Upper lobe of left lung (tissue), 4 donors: ENCODE measurements at regions not wholly inside any gene's neighbourhood (a gene's known extent, or its start where the extent isn't known, plus 50 kb on each side); places are given as distances from the start of the nearest gene placed in this dataset.

Experiments used
- CTCF ChIP-seq, 6 experiments: fragments of 450-650 bp in 4 of 6; fragments of 200-600 bp in 2 of 6; sonication (generic) in 2 of 6; IDR thresholded peaks; one replicate each; pipeline ENCODE4 v1.5.1; 2016 to 2019; ENCODE audit warnings: antibody characterized with exemption in 6 of 6
- EP300 ChIP-seq, 4 donors: sonication (generic); formaldehyde crosslinking; IDR thresholded peaks; one replicate each; pipeline ENCODE4 v1.5.1; 2017; ENCODE audit warnings: antibody characterized with exemption in 4 of 4, control low read depth in 2 of 4
- POLR2A ChIP-seq, 4 donors: fragments of 450-650 bp; IDR thresholded peaks; one replicate each; pipeline ENCODE4 v1.5.1; 2016 to 2017; ENCODE audit warnings: antibody characterized with exemption in 4 of 4, mild to moderate bottlenecking in 2 of 4
- POLR2AphosphoS5 ChIP-seq, 2 donors: sonication (generic); formaldehyde crosslinking; IDR thresholded peaks; one replicate each; pipeline ENCODE4 v1.5.1; 2017; ENCODE audit warnings: antibody characterized with exemption in 2 of 2

- TF ChIP-seq CTCF (IDR thresholded peaks at IDR 0.05) = no peak
- TF ChIP-seq POLR2AphosphoS5 (IDR thresholded peaks at IDR 0.05) = no peak
- TF ChIP-seq POLR2A (IDR thresholded peaks at IDR 0.05) = no peak
- no peak for TF ChIP-seq EP300 (IDR thresholded peaks at IDR 0.05)
These were observed 182.4 kb upstream of the ADRA1D start for GRCh38 chr20:4431446-4431845.
